K562 (cell line): ENCODE measurements at regions not wholly inside any gene's neighbourhood (a gene's known extent, or its start where the extent isn't known, plus 50 kb on each side); places are given as distances from the start of the nearest gene placed in this dataset.

Experiments used
- CTCF ChIP-seq, 3 experiments: IDR thresholded peaks in 2 of 3; conservative IDR thresholded peaks in 1 of 3; 2 replicates each; pipeline ENCODE4 v1.5.1; 2011 to 2012; ENCODE audit warnings: low read length in 3 of 3, mild to moderate bottlenecking in 3 of 3, control low read depth in 2 of 3, improper control_type of control experiment in 1 of 3, inconsistent platforms in 1 of 3, low read depth in 1 of 3, mixed read lengths in 1 of 3, moderate library complexity in 1 of 3; ENCODE audit not compliant: insufficient read depth in 2 of 3
- FOXK2 ChIP-seq, 2 experiments: fragments of 450-650 bp; IDR thresholded peaks in 1 of 2; conservative IDR thresholded peaks in 1 of 2; 2 replicates each; pipeline ENCODE4 v1.6.1; 2016; ENCODE audit warnings: low read depth in 2 of 2, mild to moderate bottlenecking in 1 of 2
- RFX7 ChIP-seq: fragments of 250-450 bp; sonication (Bioruptor Pico); IDR thresholded peaks from 2 replicates; pipeline ENCODE4 v1.5.1; 2021; ENCODE audit warnings: mild to moderate bottlenecking
- TAF1 ChIP-seq: IDR thresholded peaks from 2 replicates; pipeline ENCODE4 v1.6.1; 2011; ENCODE audit warnings: mild to moderate bottlenecking, low read length, moderate library complexity; ENCODE audit not compliant: insufficient read depth, control insufficient read depth, severe bottlenecking; ENCODE audit errors: extremely low read depth
- ZNF274 ChIP-seq: IDR thresholded peaks from 2 replicates; pipeline ENCODE4 v1.6.1; 2011; ENCODE audit warnings: low read depth, mild to moderate bottlenecking, low read length, moderate library complexity, borderline replicate concordance
- ZNF282 ChIP-seq: sonication (generic); formaldehyde crosslinking; IDR thresholded peaks from 2 replicates; pipeline ENCODE4 v1.8.1; 2023; ENCODE audit warnings: missing genetic modification reagents
- TF ChIP-seq, protein P1 (sequence below): IDR thresholded peaks from 3 replicates; pipeline ENCODE4 v1.6.1; 2011; ENCODE audit warnings: borderline replicate concordance, mild to moderate bottlenecking, moderate library complexity; ENCODE audit not compliant: insufficient read length; ENCODE audit errors: extremely low read depth

- TF ChIP-seq CTCF (IDR thresholded peaks at IDR 0.05 in 2 of 3, conservative IDR thresholded peaks at IDR 0.05 in 1 of 3; ENCODE audit: insufficient read depth in 2 of 3, low read depth in 1 of 3, low read length in 3 of 3) (no peak), FOXK2 (conservative IDR thresholded peaks at IDR 0.05 in 1 of 2, IDR thresholded peaks at IDR 0.05 in 1 of 2; ENCODE audit: low read depth in 2 of 2) (no peak), ZNF282 (no peak), ZNF274 (no peak), TAF1 (no peak), RFX7 (CRISPR knock-in tag) (no peak)
- TF ChIP-seq, protein P1, sequence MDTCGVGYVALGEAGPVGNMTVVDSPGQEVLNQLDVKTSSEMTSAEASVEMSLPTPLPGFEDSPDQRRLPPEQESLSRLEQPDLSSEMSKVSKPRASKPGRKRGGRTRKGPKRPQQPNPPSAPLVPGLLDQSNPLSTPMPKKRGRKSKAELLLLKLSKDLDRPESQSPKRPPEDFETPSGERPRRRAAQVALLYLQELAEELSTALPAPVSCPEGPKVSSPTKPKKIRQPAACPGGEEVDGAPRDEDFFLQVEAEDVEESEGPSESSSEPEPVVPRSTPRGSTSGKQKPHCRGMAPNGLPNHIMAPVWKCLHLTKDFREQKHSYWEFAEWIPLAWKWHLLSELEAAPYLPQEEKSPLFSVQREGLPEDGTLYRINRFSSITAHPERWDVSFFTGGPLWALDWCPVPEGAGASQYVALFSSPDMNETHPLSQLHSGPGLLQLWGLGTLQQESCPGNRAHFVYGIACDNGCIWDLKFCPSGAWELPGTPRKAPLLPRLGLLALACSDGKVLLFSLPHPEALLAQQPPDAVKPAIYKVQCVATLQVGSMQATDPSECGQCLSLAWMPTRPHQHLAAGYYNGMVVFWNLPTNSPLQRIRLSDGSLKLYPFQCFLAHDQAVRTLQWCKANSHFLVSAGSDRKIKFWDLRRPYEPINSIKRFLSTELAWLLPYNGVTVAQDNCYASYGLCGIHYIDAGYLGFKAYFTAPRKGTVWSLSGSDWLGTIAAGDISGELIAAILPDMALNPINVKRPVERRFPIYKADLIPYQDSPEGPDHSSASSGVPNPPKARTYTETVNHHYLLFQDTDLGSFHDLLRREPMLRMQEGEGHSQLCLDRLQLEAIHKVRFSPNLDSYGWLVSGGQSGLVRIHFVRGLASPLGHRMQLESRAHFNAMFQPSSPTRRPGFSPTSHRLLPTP = no peak
Observed at GRCh38 chr2:226360658-226361057, 439.0 kb downstream of the IRS1 start.
